HEK293T (cell line): ENCODE measurements at regions not wholly inside any gene's neighbourhood (a gene's known extent, or its start where the extent isn't known, plus 50 kb on each side); places are given as distances from the start of the nearest gene placed in this dataset.

ENCODE experiments used
- BHLHE40 ChIP-seq: fragments of 450-650 bp; IDR thresholded peaks from 2 replicates; pipeline ENCODE4 v1.6.1; 2016; ENCODE audit warnings: mild to moderate bottlenecking, moderate library complexity, borderline replicate concordance
- FOXK2 ChIP-seq: fragments of 450-650 bp; IDR thresholded peaks from 2 replicates; pipeline ENCODE4 v1.6.1; 2016; ENCODE audit warnings: mild to moderate bottlenecking
- FOXM1 ChIP-seq: fragments of 450-650 bp; IDR thresholded peaks from 2 replicates; pipeline ENCODE4 v1.6.1; 2017; ENCODE audit warnings: mild to moderate bottlenecking, borderline replicate concordance
- L3MBTL2 ChIP-seq: fragments of 450-650 bp; conservative IDR thresholded peaks from 2 replicates; pipeline ENCODE4 v1.6.1; 2016; ENCODE audit warnings: mild to moderate bottlenecking
- SUZ12 ChIP-seq: fragments of 450-650 bp; IDR thresholded peaks from 2 replicates; pipeline ENCODE4 v1.6.1; 2016; ENCODE audit warnings: mild to moderate bottlenecking

- TF ChIP-seq BHLHE40: no peak
- TF ChIP-seq SUZ12: no peak
- TF ChIP-seq FOXK2: no peak
- TF ChIP-seq FOXM1: no peak
- TF ChIP-seq L3MBTL2: no peak
These were observed 694.4 kb upstream of the MARCKS start for GRCh38 chr6:113162739-113163138.
